ENCODE measurements at regions not wholly inside any gene's neighbourhood (a gene's known extent, or its start where the extent isn't known, plus 50 kb on each side); places are given as distances from the start of the nearest gene placed in this dataset.

GRCh38 chr2:47645246-47645645, 74.5 kb upstream of the KCNK12 start:
- H3K4me1 ChIP-seq (ENCODE audit: control insufficient read depth, insufficient read depth, low read length) = peaks cover 8% of the 10 kb centered on the region
- no peak overlapping the region for H3K4me2 ChIP-seq (ENCODE audit: low read length)
- no peaks in the 10 kb centered on the region for H3K36me3 ChIP-seq (ENCODE audit: insufficient read depth, low read length)
- H3K9ac ChIP-seq (ENCODE audit: low read depth, low read length) = no peak overlapping the region
- no peaks in the 10 kb centered on the region for H3K9me3 ChIP-seq (replicated peaks; ENCODE audit: low read length)
- H3K4me3 ChIP-seq (ENCODE audit: low read length) = no peak overlapping the region
- peaks cover 25% of the 10 kb centered on the region for H3K27me3 ChIP-seq (ENCODE audit: control insufficient read depth, insufficient read depth, low read length)

DNA sequence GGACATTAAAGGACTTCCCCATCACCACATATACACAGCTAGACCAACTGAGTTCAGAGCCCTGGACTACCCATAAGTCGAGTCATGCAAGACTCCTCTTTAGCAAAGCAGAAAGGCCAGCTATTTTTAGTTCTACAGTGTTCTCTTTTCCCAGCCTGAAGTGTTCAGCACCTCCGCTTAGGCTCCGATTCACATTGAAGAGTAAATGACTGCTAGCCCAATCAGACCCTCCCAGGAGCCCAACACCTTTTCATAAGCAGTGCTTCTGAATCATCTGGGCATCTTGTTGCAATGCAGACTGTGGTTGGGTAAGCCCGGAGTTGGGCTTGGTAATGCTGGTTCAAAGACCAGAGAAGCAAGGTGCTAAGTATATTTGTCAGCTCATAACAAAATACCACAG, 73.6 kb upstream of the KCNK12 start:
- H3K4me2 ChIP-seq (ENCODE audit: low read length) = no peak overlapping the region
- H3K36me3 ChIP-seq (ENCODE audit: insufficient read depth, low read length) = no peaks in the 10 kb centered on the region
- peaks cover 25% of the 10 kb centered on the region for H3K27me3 ChIP-seq (ENCODE audit: control insufficient read depth, insufficient read depth, low read length)
- H3K9me3 ChIP-seq (replicated peaks; ENCODE audit: low read length) = no peaks in the 10 kb centered on the region
- no peak overlapping the region for H3K4me3 ChIP-seq (ENCODE audit: low read length)
- no peak overlapping the region for H3K9ac ChIP-seq (ENCODE audit: low read depth, low read length)
- peaks cover 8% of the 10 kb centered on the region for H3K4me1 ChIP-seq (ENCODE audit: control insufficient read depth, insufficient read depth, low read length)

- no peaks in the 10 kb centered on the region for H3K9me3 ChIP-seq (replicated peaks; ENCODE audit: low read length)
- H3K36me3 ChIP-seq (ENCODE audit: insufficient read depth, low read length) = no peaks in the 10 kb centered on the region
- H3K9ac ChIP-seq (ENCODE audit: low read depth, low read length) = no peak overlapping the region
- H3K4me1 ChIP-seq (ENCODE audit: control insufficient read depth, insufficient read depth, low read length) = peaks cover 8% of the 10 kb centered on the region
- H3K27me3 ChIP-seq (ENCODE audit: control insufficient read depth, insufficient read depth, low read length) = peaks cover 29% of the 10 kb centered on the region
- no peak overlapping the region for H3K4me2 ChIP-seq (ENCODE audit: low read length)
- no peak overlapping the region for H3K4me3 ChIP-seq (ENCODE audit: low read length)
Observed at GRCh38 chr2:47641366-47641765, 70.6 kb upstream of the KCNK12 start.

DNA sequence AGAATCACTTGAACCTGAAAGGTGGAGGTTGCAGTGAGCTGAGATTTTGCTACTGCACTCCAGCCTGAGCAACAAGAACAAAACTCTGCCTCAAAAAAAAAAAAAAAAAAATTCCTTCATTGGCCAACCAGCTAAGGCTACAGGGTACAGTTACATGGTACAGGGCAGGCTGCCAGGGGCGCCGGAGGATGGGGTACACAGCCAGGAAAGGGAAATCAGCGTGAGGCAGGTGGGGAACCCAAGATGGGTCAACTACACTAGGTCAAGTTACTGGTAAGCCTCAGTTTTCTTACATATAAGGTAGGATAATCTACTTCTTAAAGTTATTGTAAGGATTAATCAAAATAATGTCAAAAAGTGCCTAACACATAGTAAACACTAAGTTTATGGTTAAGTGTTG, 69.6 kb upstream of the KCNK12 start:
- Histone ChIP-seq H3K9ac (ENCODE audit: low read depth, low read length) (no peak overlapping the region), H3K36me3 (ENCODE audit: insufficient read depth, low read length) (no peaks in the 10 kb centered on the region), H3K4me3 (ENCODE audit: low read length) (no peak overlapping the region), H3K4me1 (ENCODE audit: control insufficient read depth, insufficient read depth, low read length) (peaks cover 8% of the 10 kb centered on the region), H3K9me3 (replicated peaks; ENCODE audit: low read length) (no peaks in the 10 kb centered on the region), H3K4me2 (ENCODE audit: low read length) (no peak overlapping the region), H3K27me3 (ENCODE audit: control insufficient read depth, insufficient read depth, low read length) (peaks cover 29% of the 10 kb centered on the region)

- H3K9me3 ChIP-seq (replicated peaks; ENCODE audit: low read length) = no peaks in the 10 kb centered on the region
- no peak overlapping the region for H3K4me2 ChIP-seq (ENCODE audit: low read length)
- H3K4me3 ChIP-seq (ENCODE audit: low read length) = no peak overlapping the region
- H3K36me3 ChIP-seq (ENCODE audit: insufficient read depth, low read length) = no peaks in the 10 kb centered on the region
- H3K9ac ChIP-seq (ENCODE audit: low read depth, low read length) = no peak overlapping the region
- peaks cover 8% of the 10 kb centered on the region for H3K4me1 ChIP-seq (ENCODE audit: control insufficient read depth, insufficient read depth, low read length)
- H3K27me3 ChIP-seq (ENCODE audit: control insufficient read depth, insufficient read depth, low read length) = peaks cover 23% of the 10 kb centered on the region
Observed at GRCh38 chr2:47639467-47639866, 68.7 kb upstream of the KCNK12 start.

DNA sequence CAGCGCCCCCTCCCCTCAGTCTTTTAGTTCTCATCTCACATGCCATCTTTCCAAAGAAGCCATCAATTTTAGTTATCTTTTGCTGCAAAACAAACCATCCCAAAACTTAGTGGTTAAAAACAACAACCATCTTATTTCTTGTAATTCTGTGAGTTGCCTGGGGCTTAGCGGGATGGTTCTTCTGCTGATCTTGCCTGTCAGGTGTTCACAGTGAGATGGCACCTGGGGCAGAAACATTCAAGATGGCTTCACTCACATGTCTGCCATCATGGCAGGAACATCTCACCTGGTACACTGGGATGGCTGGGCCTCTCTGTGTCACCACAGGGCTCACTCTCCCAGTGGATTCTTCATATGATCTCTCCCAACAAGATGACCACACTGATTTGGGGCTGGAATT, 67.6 kb upstream of the KCNK12 start:
- no peak overlapping the region for H3K4me3 ChIP-seq (ENCODE audit: low read length)
- H3K9ac ChIP-seq (ENCODE audit: low read depth, low read length) = no peak overlapping the region
- no peaks in the 10 kb centered on the region for H3K9me3 ChIP-seq (replicated peaks; ENCODE audit: low read length)
- H3K36me3 ChIP-seq (ENCODE audit: insufficient read depth, low read length) = no peaks in the 10 kb centered on the region
- H3K4me2 ChIP-seq (ENCODE audit: low read length) = no peak overlapping the region
- peaks cover 8% of the 10 kb centered on the region for H3K4me1 ChIP-seq (ENCODE audit: control insufficient read depth, insufficient read depth, low read length)
- peaks cover 20% of the 10 kb centered on the region for H3K27me3 ChIP-seq (ENCODE audit: control insufficient read depth, insufficient read depth, low read length)

- no peaks in the 10 kb centered on the region for H3K9me3 ChIP-seq (replicated peaks; ENCODE audit: low read length)
- H3K9ac ChIP-seq (ENCODE audit: low read depth, low read length) = no peak overlapping the region
- H3K36me3 ChIP-seq (ENCODE audit: insufficient read depth, low read length) = no peaks in the 10 kb centered on the region
- H3K27me3 ChIP-seq (ENCODE audit: control insufficient read depth, insufficient read depth, low read length) = peaks cover 20% of the 10 kb centered on the region
- peaks cover 15% of the 10 kb centered on the region for H3K4me1 ChIP-seq (ENCODE audit: control insufficient read depth, insufficient read depth, low read length)
- H3K4me3 ChIP-seq (ENCODE audit: low read length) = no peak overlapping the region
- no peak overlapping the region for H3K4me2 ChIP-seq (ENCODE audit: low read length)
Observed at GRCh38 chr2:47636596-47637264, 65.9 kb upstream of the KCNK12 start.

- peaks cover 16% of the 10 kb centered on the region for H3K4me1 ChIP-seq (ENCODE audit: control insufficient read depth, insufficient read depth, low read length)
- H3K36me3 ChIP-seq (ENCODE audit: insufficient read depth, low read length) = no peaks in the 10 kb centered on the region
- peaks cover 20% of the 10 kb centered on the region for H3K27me3 ChIP-seq (ENCODE audit: control insufficient read depth, insufficient read depth, low read length)
- H3K9me3 ChIP-seq (replicated peaks; ENCODE audit: low read length) = no peaks in the 10 kb centered on the region
- no peak overlapping the region for H3K4me2 ChIP-seq (ENCODE audit: low read length)
- no peak overlapping the region for H3K4me3 ChIP-seq (ENCODE audit: low read length)
- H3K9ac ChIP-seq (ENCODE audit: low read depth, low read length) = no peak overlapping the region
Observed at GRCh38 chr2:47636176-47636575, 65.4 kb upstream of the KCNK12 start.

GRCh38 chr2:47632754-47633153, 62.0 kb upstream of the KCNK12 start:
- H3K36me3 ChIP-seq (ENCODE audit: insufficient read depth, low read length) = no peaks in the 10 kb centered on the region
- no peak overlapping the region for H3K4me3 ChIP-seq (ENCODE audit: low read length)
- H3K4me2 ChIP-seq (ENCODE audit: low read length) = no peak overlapping the region
- peaks cover 16% of the 10 kb centered on the region for H3K4me1 ChIP-seq (ENCODE audit: control insufficient read depth, insufficient read depth, low read length)
- H3K9ac ChIP-seq (ENCODE audit: low read depth, low read length) = no peak overlapping the region
- H3K27me3 ChIP-seq (ENCODE audit: control insufficient read depth, insufficient read depth, low read length) = peaks cover 13% of the 10 kb centered on the region
- H3K9me3 ChIP-seq (replicated peaks; ENCODE audit: low read length) = no peaks in the 10 kb centered on the region

DNA sequence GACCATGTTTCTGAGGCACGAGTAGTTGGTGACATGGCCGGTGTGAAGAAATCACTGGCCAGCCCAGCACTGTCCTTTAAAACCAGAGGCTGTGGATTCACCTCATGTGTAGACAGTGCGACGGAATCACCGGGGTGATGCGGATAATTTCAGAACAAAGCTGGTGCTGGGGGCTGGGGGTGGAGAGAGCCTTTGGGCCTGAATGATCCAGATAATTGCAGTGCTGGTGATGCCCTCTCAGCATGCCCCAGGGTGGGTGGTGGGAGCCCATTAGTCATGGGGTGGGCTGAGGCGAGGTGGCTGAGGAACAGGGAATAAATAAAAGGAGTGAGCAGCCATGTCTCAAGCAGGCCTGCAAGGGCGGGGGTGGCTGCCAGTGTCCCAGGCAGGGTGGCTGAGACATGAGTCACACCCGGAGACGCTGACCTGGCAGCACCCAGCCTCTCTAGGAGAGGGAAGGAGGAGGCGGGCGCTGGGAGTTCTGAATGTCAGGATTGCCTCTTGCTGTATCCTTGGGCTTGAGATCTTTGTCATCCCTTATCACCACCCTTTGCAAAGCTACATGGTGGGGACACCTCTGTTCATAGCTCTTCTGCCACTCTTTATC, 61.1 kb upstream of the KCNK12 start:
- no peaks in the 10 kb centered on the region for H3K9me3 ChIP-seq (replicated peaks; ENCODE audit: low read length)
- H3K4me2 ChIP-seq (ENCODE audit: low read length) = peak overlapping the region; percentile 33
- H3K36me3 ChIP-seq (ENCODE audit: insufficient read depth, low read length) = no peaks in the 10 kb centered on the region
- peaks cover 4% of the 10 kb centered on the region for H3K27me3 ChIP-seq (ENCODE audit: control insufficient read depth, insufficient read depth, low read length)
- no peak overlapping the region for H3K9ac ChIP-seq (ENCODE audit: low read depth, low read length)
- H3K4me1 ChIP-seq (ENCODE audit: control insufficient read depth, insufficient read depth, low read length) = peaks cover 16% of the 10 kb centered on the region
- H3K4me3 ChIP-seq (ENCODE audit: low read length) = peak overlapping the region; percentile 36

- Histone ChIP-seq H3K4me3 (ENCODE audit: low read length) (no peak overlapping the region), H3K9ac (ENCODE audit: low read depth, low read length) (no peak overlapping the region), H3K36me3 (ENCODE audit: insufficient read depth, low read length) (no peaks in the 10 kb centered on the region), H3K27me3 (ENCODE audit: control insufficient read depth, insufficient read depth, low read length) (no peaks in the 10 kb centered on the region), H3K4me2 (ENCODE audit: low read length) (no peak overlapping the region), H3K9me3 (replicated peaks; ENCODE audit: low read length) (no peaks in the 10 kb centered on the region), H3K4me1 (ENCODE audit: control insufficient read depth, insufficient read depth, low read length) (peaks cover 16% of the 10 kb centered on the region)
Observed at GRCh38 chr2:47631306-47631705, 60.5 kb upstream of the KCNK12 start.

All from skeletal muscle satellite cell (primary cell).